ENCODE measurements at regions not wholly inside any gene's neighbourhood (a gene's known extent, or its start where the extent isn't known, plus 50 kb on each side); places are given as distances from the start of the nearest gene placed in this dataset.

- TF ChIP-seq POLR2A (IDR thresholded peaks at IDR 0.05; ENCODE audit: low read length) (no peak), MYC (IDR thresholded peaks at IDR 0.05; ENCODE audit: borderline replicate concordance, low read length) (no peak), EP300 (IDR thresholded peaks at IDR 0.05) (no peak), CHD2 (IDR thresholded peaks at IDR 0.05; ENCODE audit: low read length, partially characterized antibody) (no peak), RAD21 (conservative IDR thresholded peaks at IDR 0.05 in 1 of 2, IDR thresholded peaks at IDR 0.05 in 1 of 2) (no peak), E2F6 (IDR thresholded peaks at IDR 0.05; ENCODE audit: borderline replicate concordance, low read depth) (no peak), SMC3 (IDR thresholded peaks at IDR 0.05) (no peak), RNF2 (IDR thresholded peaks at IDR 0.05; ENCODE audit: borderline replicate concordance, low read depth) (no peak), PHF8 (IDR thresholded peaks at IDR 0.05; ENCODE audit: borderline replicate concordance, low read depth) (no peak), RCOR1 (IDR thresholded peaks at IDR 0.05; ENCODE audit: low read depth, low read length) (no peak)
- TF ChIP-seq, protein P1, sequence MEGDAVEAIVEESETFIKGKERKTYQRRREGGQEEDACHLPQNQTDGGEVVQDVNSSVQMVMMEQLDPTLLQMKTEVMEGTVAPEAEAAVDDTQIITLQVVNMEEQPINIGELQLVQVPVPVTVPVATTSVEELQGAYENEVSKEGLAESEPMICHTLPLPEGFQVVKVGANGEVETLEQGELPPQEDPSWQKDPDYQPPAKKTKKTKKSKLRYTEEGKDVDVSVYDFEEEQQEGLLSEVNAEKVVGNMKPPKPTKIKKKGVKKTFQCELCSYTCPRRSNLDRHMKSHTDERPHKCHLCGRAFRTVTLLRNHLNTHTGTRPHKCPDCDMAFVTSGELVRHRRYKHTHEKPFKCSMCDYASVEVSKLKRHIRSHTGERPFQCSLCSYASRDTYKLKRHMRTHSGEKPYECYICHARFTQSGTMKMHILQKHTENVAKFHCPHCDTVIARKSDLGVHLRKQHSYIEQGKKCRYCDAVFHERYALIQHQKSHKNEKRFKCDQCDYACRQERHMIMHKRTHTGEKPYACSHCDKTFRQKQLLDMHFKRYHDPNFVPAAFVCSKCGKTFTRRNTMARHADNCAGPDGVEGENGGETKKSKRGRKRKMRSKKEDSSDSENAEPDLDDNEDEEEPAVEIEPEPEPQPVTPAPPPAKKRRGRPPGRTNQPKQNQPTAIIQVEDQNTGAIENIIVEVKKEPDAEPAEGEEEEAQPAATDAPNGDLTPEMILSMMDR (IDR thresholded peaks at IDR 0.05), result no peak
These were observed 133.2 kb upstream of the MARCHF11 start for GRCh38 chr5:16312785-16313184.
